GM12874 (cell line): ENCODE measurements at regions not wholly inside any gene's neighbourhood (a gene's known extent, or its start where the extent isn't known, plus 50 kb on each side); places are given as distances from the start of the nearest gene placed in this dataset.

Experiments
- CTCF ChIP-seq: IDR thresholded peaks from 2 replicates; pipeline ENCODE4 v1.5.1; 2011; ENCODE audit warnings: low read depth, mild to moderate bottlenecking, control low read depth, low read length, moderate library complexity; ENCODE audit not compliant: insufficient read depth

- TF ChIP-seq CTCF: no peak
Measured at GRCh38 chr5:85453026-85453349, 1068.3 kb upstream of the EDIL3 start.

- TF ChIP-seq CTCF: no peak
Measured at GRCh38 chr5:85458319-85458718, 1073.6 kb upstream of the EDIL3 start.

GRCh38 chr5:85462957-85463356, 1078.3 kb upstream of the EDIL3 start:
- TF ChIP-seq CTCF: no peak

- no peak for TF ChIP-seq CTCF
Measured at GRCh38 chr5:85466423-85466822, 1081.7 kb upstream of the EDIL3 start.

GRCh38 chr5:85472749-85473148, 1088.1 kb upstream of the EDIL3 start:
- TF ChIP-seq CTCF: no peak

GRCh38 chr5:85476617-85477016, 1091.9 kb upstream of the EDIL3 start:
- TF ChIP-seq CTCF: no peak

- TF ChIP-seq CTCF: no peak
Measured at GRCh38 chr5:85479849-85480248, 1095.2 kb upstream of the EDIL3 start.

- TF ChIP-seq CTCF: no peak
Measured at GRCh38 chr5:85484982-85485574, 1100.4 kb upstream of the EDIL3 start.
